ENCODE measurements at regions not wholly inside any gene's neighbourhood (a gene's known extent, or its start where the extent isn't known, plus 50 kb on each side); places are given as distances from the start of the nearest gene placed in this dataset.

DNA sequence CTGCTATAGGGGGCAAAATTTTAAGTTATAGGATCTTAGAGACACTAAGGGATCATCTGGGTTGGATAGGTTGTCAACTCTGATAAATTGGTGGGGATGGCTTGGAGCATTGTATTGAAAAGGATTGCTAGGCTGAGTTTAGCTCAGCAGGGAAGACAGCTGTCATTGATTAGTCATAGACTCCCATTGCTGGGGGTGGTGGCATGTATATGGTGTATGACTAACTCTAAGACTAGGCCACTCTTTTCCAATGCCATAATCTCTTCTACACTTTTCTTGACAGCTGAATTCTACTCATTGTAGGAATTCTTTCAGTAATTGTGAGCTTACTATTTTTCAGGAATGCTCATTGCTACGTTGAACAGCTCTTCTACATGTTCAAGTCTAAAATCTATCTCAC, 81.3 kb upstream of the PELI1 start:
- Histone ChIP-seq H3K27me3 (ENCODE audit: insufficient read depth, poor library complexity, severe bottlenecking) (no peaks in the 10 kb centered on the region), H3K4me3 (replicated peaks; ENCODE audit: insufficient read depth, low read length) (no peak overlapping the region), H3K27ac (replicated peaks) (no peak overlapping the region)
- TF ChIP-seq SPI1 (IDR thresholded peaks at IDR 0.05; ENCODE audit: borderline replicate concordance, low read depth) (no peak), POLR2AphosphoS5 (IDR thresholded peaks at IDR 0.05; ENCODE audit: low read depth) (no peak), GABPA (IDR thresholded peaks at IDR 0.05; ENCODE audit: low read depth) (no peak)
- TF ChIP-seq, protein P1, sequence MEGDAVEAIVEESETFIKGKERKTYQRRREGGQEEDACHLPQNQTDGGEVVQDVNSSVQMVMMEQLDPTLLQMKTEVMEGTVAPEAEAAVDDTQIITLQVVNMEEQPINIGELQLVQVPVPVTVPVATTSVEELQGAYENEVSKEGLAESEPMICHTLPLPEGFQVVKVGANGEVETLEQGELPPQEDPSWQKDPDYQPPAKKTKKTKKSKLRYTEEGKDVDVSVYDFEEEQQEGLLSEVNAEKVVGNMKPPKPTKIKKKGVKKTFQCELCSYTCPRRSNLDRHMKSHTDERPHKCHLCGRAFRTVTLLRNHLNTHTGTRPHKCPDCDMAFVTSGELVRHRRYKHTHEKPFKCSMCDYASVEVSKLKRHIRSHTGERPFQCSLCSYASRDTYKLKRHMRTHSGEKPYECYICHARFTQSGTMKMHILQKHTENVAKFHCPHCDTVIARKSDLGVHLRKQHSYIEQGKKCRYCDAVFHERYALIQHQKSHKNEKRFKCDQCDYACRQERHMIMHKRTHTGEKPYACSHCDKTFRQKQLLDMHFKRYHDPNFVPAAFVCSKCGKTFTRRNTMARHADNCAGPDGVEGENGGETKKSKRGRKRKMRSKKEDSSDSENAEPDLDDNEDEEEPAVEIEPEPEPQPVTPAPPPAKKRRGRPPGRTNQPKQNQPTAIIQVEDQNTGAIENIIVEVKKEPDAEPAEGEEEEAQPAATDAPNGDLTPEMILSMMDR (IDR thresholded peaks at IDR 0.05; ENCODE audit: insufficient read depth, low read length) = no peak
- TF ChIP-seq, protein P2, sequence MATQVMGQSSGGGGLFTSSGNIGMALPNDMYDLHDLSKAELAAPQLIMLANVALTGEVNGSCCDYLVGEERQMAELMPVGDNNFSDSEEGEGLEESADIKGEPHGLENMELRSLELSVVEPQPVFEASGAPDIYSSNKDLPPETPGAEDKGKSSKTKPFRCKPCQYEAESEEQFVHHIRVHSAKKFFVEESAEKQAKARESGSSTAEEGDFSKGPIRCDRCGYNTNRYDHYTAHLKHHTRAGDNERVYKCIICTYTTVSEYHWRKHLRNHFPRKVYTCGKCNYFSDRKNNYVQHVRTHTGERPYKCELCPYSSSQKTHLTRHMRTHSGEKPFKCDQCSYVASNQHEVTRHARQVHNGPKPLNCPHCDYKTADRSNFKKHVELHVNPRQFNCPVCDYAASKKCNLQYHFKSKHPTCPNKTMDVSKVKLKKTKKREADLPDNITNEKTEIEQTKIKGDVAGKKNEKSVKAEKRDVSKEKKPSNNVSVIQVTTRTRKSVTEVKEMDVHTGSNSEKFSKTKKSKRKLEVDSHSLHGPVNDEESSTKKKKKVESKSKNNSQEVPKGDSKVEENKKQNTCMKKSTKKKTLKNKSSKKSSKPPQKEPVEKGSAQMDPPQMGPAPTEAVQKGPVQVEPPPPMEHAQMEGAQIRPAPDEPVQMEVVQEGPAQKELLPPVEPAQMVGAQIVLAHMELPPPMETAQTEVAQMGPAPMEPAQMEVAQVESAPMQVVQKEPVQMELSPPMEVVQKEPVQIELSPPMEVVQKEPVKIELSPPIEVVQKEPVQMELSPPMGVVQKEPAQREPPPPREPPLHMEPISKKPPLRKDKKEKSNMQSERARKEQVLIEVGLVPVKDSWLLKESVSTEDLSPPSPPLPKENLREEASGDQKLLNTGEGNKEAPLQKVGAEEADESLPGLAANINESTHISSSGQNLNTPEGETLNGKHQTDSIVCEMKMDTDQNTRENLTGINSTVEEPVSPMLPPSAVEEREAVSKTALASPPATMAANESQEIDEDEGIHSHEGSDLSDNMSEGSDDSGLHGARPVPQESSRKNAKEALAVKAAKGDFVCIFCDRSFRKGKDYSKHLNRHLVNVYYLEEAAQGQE (IDR thresholded peaks at IDR 0.05; ENCODE audit: insufficient replicate concordance, low read depth) = no peak
- DNase-seq (ENCODE audit: low read depth in 1 of 2, low spot score in 1 of 2) = no peak

DNA sequence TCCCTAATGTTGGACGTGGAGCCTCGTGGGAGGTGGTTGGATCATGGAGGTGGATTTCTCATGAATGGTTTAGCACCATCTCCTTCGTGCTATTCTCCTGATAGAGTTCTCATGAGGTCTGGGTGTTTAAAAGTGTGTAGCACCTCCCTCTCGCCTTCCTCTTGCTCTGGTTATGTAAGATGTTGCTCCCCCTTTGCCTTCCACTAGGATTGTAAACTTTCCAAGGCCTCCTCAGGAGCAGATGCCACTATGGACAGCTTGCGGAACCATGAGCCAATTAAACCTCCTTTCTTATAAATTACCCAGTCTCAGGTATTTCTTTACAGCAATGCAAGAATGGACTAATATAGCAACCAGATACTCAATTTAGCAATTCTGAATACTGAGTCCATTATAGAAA, 82.4 kb upstream of the PELI1 start:
- Histone ChIP-seq H3K27me3 (ENCODE audit: insufficient read depth, poor library complexity, severe bottlenecking) (no peaks in the 10 kb centered on the region), H3K4me3 (replicated peaks; ENCODE audit: insufficient read depth, low read length) (no peak overlapping the region), H3K27ac (replicated peaks) (no peak overlapping the region)
- no peak for TF ChIP-seq SPI1 (IDR thresholded peaks at IDR 0.05; ENCODE audit: borderline replicate concordance, low read depth)
- no peak for TF ChIP-seq GABPA (IDR thresholded peaks at IDR 0.05; ENCODE audit: low read depth)
- TF ChIP-seq, protein P2 (IDR thresholded peaks at IDR 0.05; ENCODE audit: insufficient replicate concordance, low read depth) = no peak
- TF ChIP-seq, protein P1 (IDR thresholded peaks at IDR 0.05; ENCODE audit: insufficient read depth, low read length) = no peak
- no peak for TF ChIP-seq POLR2AphosphoS5 (IDR thresholded peaks at IDR 0.05; ENCODE audit: low read depth)
- no peak for DNase-seq (ENCODE audit: low read depth in 1 of 2, low spot score in 1 of 2)

DNA sequence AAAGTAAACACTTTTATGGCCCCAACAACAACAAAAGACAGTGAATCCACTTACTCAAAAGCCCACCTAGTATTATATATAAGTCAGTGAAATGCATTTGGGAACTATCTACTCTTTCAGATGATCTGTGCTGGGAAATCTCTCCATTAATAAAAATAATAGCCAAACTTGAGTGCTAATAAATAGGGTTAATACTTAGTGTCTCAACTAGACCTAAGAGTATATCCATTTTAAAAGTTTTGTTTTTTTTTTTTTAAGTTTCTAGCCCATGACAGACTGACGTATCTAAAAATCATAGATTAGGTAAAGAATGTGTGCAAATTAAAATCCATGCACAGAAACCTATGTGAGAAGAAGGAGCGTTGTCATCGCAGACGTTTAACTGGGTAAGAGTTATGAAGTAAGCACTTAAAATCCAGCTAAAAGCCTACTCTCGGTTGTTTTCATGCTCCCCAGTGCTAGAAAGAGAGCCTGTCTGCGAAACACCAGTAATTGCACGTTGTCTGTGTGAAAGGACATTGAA, 83.4 kb upstream of the PELI1 start:
- DNase-seq (ENCODE audit: low read depth in 1 of 2, low spot score in 1 of 2) = no peak

More for the DNA sequence above, 83.4 kb upstream of the PELI1 start:
- no peak for TF ChIP-seq SPI1 (IDR thresholded peaks at IDR 0.05; ENCODE audit: borderline replicate concordance, low read depth)
- TF ChIP-seq, protein P2 (IDR thresholded peaks at IDR 0.05; ENCODE audit: insufficient replicate concordance, low read depth) = no peak
- no peak for TF ChIP-seq POLR2AphosphoS5 (IDR thresholded peaks at IDR 0.05; ENCODE audit: low read depth)
- TF ChIP-seq, protein P1 (IDR thresholded peaks at IDR 0.05; ENCODE audit: insufficient read depth, low read length) = no peak
- TF ChIP-seq GABPA (IDR thresholded peaks at IDR 0.05; ENCODE audit: low read depth) = no peak
- peak overlapping the region; percentile 45 for H3K27ac ChIP-seq (replicated peaks)
- H3K4me3 ChIP-seq (replicated peaks; ENCODE audit: insufficient read depth, low read length) = peak overlapping the region; percentile 48
- H3K27me3 ChIP-seq (ENCODE audit: insufficient read depth, poor library complexity, severe bottlenecking) = no peaks in the 10 kb centered on the region
